ENCODE measurements at regions not wholly inside any gene's neighbourhood (a gene's known extent, or its start where the extent isn't known, plus 50 kb on each side); places are given as distances from the start of the nearest gene placed in this dataset.

GRCh38 chr11:112760396-112761059 lies 200.7 kb upstream of the NCAM1 start:
- TF ChIP-seq, protein P1, sequence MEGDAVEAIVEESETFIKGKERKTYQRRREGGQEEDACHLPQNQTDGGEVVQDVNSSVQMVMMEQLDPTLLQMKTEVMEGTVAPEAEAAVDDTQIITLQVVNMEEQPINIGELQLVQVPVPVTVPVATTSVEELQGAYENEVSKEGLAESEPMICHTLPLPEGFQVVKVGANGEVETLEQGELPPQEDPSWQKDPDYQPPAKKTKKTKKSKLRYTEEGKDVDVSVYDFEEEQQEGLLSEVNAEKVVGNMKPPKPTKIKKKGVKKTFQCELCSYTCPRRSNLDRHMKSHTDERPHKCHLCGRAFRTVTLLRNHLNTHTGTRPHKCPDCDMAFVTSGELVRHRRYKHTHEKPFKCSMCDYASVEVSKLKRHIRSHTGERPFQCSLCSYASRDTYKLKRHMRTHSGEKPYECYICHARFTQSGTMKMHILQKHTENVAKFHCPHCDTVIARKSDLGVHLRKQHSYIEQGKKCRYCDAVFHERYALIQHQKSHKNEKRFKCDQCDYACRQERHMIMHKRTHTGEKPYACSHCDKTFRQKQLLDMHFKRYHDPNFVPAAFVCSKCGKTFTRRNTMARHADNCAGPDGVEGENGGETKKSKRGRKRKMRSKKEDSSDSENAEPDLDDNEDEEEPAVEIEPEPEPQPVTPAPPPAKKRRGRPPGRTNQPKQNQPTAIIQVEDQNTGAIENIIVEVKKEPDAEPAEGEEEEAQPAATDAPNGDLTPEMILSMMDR (IDR thresholded peaks at IDR 0.05; ENCODE audit: low read depth, low read length, poor library complexity, severe bottlenecking): no peak
- TF ChIP-seq EZH2phosphoT487 (IDR thresholded peaks at IDR 0.05; ENCODE audit: borderline replicate concordance, low read length): no peak

All from DOHH2 (cell line).